OCI-LY3 (cell line): ENCODE measurements at regions not wholly inside any gene's neighbourhood (a gene's known extent, or its start where the extent isn't known, plus 50 kb on each side); places are given as distances from the start of the nearest gene placed in this dataset.

ENCODE experiments used
- H2AFZ ChIP-seq: fragments of 200-600, 300-600 bp; shearing (Covaris generic); 2 replicates; pipeline ENCODE4 v1.6.0; 2014; ENCODE audit warnings: antibody characterized with exemption, low read depth, low read length
- H3K27ac ChIP-seq: fragments of 200-600, 300-600 bp; sonication (generic); 2 replicates; pipeline ENCODE4 v1.5.1; 2014; ENCODE audit warnings: mild to moderate bottlenecking, low read length, moderate library complexity, mixed read lengths
- H3K27me3 ChIP-seq: fragments of 200-600, 300-600 bp; sonication (generic); 2 replicates; pipeline ENCODE4 v1.6.1; 2014; ENCODE audit warnings: low read depth, low read length, mixed read lengths
- H3K36me3 ChIP-seq: fragments of 200-600, 300-600 bp; sonication (generic); replicated peaks from 2 replicates; pipeline ENCODE3; 2014; ENCODE audit warnings: low read depth, low read length, mixed read lengths
- H3K4me1 ChIP-seq: fragments of 300-600, 200-600 bp; sonication (generic); 2 replicates; pipeline ENCODE4 v1.6.1; 2014; ENCODE audit warnings: low read length, mixed read lengths
- H3K4me2 ChIP-seq: fragments of 200-600, 300-600 bp; sonication (generic); 2 replicates; pipeline ENCODE4 v1.6.1; 2014; ENCODE audit warnings: low read length, mixed read lengths
- H3K4me3 ChIP-seq: fragments of 300-600, 200-600 bp; sonication (generic); 2 replicates; pipeline ENCODE4 v1.5.1; 2014; ENCODE audit warnings: antibody characterized with exemption, mild to moderate bottlenecking, low read length, moderate library complexity
- H3K79me2 ChIP-seq: fragments of 300-600, 200-600 bp; shearing (Covaris generic); 2 replicates; pipeline ENCODE4 v1.6.1; 2014; ENCODE audit warnings: mild to moderate bottlenecking, low read length, mixed read lengths
- H3K9ac ChIP-seq: fragments of 300-600, 200-600 bp; shearing (Covaris generic); 2 replicates; pipeline ENCODE4 v1.6.0; 2014; ENCODE audit warnings: mild to moderate bottlenecking, low read length, moderate library complexity
- H3K9me3 ChIP-seq: fragments of 200-600, 300-600 bp; shearing (Covaris generic); 2 replicates; pipeline ENCODE4 v1.6.1; 2014; ENCODE audit warnings: low read length, mixed read lengths; ENCODE audit not compliant: insufficient read depth
- H4K20me1 ChIP-seq: fragments of 200-600, 300-600 bp; sonication (generic); 2 replicates; pipeline ENCODE4 v1.6.1; 2016; ENCODE audit warnings: low read length, mixed read lengths; ENCODE audit not compliant: insufficient read depth
- CTCF ChIP-seq: fragments of 200-600, 300-600 bp; sonication (generic); IDR thresholded peaks from 2 replicates; pipeline ENCODE4 v1.5.1; 2014; ENCODE audit warnings: antibody characterized with exemption, low read length, low read depth
- EZH2phosphoT487 ChIP-seq: fragments of 200-600 bp; shearing (Covaris generic); IDR thresholded peaks from 2 replicates; pipeline ENCODE4 v1.6.1; 2018; ENCODE audit warnings: antibody characterized with exemption, mixed run types, low read depth

DNA sequence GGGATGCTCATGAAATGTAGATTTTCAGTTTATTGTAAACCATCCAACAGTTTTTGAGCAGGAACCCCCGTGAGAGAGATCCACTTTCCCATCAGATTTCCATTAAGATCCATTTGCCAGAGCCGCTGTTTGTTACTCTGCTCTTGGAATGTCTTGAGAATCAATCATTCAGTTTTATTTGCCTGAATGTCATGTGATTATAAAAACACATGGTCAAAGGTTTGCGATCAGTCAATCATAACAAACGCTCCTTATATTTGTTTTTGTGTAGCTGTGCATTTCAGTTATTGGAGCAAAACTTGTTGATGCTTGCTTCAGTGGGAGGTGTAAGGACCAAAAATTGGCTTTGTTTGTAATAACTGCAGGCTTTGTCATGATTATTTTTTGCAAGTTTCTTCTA lies 155.8 kb upstream of the RHOBTB1 start:
- H3K9me3 ChIP-seq, result no peaks in the 10 kb centered on the region
- no peaks in the 10 kb centered on the region for H3K4me1 ChIP-seq
- no peak overlapping the region for H3K4me2 ChIP-seq

GRCh38 chr10:61098966-61099365 lies 155.0 kb upstream of the RHOBTB1 start:
- H4K20me1 ChIP-seq, result no peaks in the 10 kb centered on the region
- H3K36me3 ChIP-seq, result no peaks in the 10 kb centered on the region
- H3K4me2 ChIP-seq, result no peak overlapping the region
- H3K27me3 ChIP-seq, result no peaks in the 10 kb centered on the region
- no peak overlapping the region for H3K9ac ChIP-seq
- H2AFZ ChIP-seq, result no peak overlapping the region
- no peak overlapping the region for H3K27ac ChIP-seq
- TF ChIP-seq CTCF (no peak), EZH2phosphoT487 (no peak)
- no peaks in the 10 kb centered on the region for H3K9me3 ChIP-seq
- H3K4me3 ChIP-seq, result no peak overlapping the region
- no peaks in the 10 kb centered on the region for H3K4me1 ChIP-seq
- no peaks in the 10 kb centered on the region for H3K79me2 ChIP-seq

More for the DNA sequence above, 155.8 kb upstream of the RHOBTB1 start:
- no peaks in the 10 kb centered on the region for H3K36me3 ChIP-seq
- H3K27me3 ChIP-seq, result no peaks in the 10 kb centered on the region
- H4K20me1 ChIP-seq, result no peaks in the 10 kb centered on the region
- no peak overlapping the region for H2AFZ ChIP-seq
- H3K9ac ChIP-seq, result no peak overlapping the region
- H3K27ac ChIP-seq, result no peak overlapping the region
- H3K4me3 ChIP-seq, result no peak overlapping the region
- H3K79me2 ChIP-seq, result no peaks in the 10 kb centered on the region
- TF ChIP-seq CTCF (no peak), EZH2phosphoT487 (no peak)

GRCh38 chr10:61097026-61097425 lies 153.0 kb upstream of the RHOBTB1 start:
- Histone ChIP-seq H4K20me1 (no peaks in the 10 kb centered on the region), H3K4me1 (no peaks in the 10 kb centered on the region), H2AFZ (no peak overlapping the region), H3K4me3 (no peak overlapping the region), H3K9ac (no peak overlapping the region), H3K27ac (no peak overlapping the region), H3K79me2 (no peaks in the 10 kb centered on the region), H3K36me3 (no peaks in the 10 kb centered on the region), H3K9me3 (no peaks in the 10 kb centered on the region), H3K27me3 (no peaks in the 10 kb centered on the region), H3K4me2 (no peak overlapping the region)
- TF ChIP-seq CTCF (no peak), EZH2phosphoT487 (no peak)

GRCh38 chr10:61096056-61096455 lies 152.1 kb upstream of the RHOBTB1 start:
- no peak for TF ChIP-seq EZH2phosphoT487
- no peak for TF ChIP-seq CTCF
- Histone ChIP-seq H3K79me2 (no peaks in the 10 kb centered on the region), H3K4me3 (no peak overlapping the region), H2AFZ (no peak overlapping the region), H3K9ac (no peak overlapping the region), H4K20me1 (no peaks in the 10 kb centered on the region), H3K27me3 (no peaks in the 10 kb centered on the region), H3K27ac (no peak overlapping the region), H3K4me1 (no peaks in the 10 kb centered on the region), H3K36me3 (no peaks in the 10 kb centered on the region), H3K4me2 (no peak overlapping the region), H3K9me3 (no peaks in the 10 kb centered on the region)
